ENCODE measurements at regions not wholly inside any gene's neighbourhood (a gene's known extent, or its start where the extent isn't known, plus 50 kb on each side); places are given as distances from the start of the nearest gene placed in this dataset.

DNA sequence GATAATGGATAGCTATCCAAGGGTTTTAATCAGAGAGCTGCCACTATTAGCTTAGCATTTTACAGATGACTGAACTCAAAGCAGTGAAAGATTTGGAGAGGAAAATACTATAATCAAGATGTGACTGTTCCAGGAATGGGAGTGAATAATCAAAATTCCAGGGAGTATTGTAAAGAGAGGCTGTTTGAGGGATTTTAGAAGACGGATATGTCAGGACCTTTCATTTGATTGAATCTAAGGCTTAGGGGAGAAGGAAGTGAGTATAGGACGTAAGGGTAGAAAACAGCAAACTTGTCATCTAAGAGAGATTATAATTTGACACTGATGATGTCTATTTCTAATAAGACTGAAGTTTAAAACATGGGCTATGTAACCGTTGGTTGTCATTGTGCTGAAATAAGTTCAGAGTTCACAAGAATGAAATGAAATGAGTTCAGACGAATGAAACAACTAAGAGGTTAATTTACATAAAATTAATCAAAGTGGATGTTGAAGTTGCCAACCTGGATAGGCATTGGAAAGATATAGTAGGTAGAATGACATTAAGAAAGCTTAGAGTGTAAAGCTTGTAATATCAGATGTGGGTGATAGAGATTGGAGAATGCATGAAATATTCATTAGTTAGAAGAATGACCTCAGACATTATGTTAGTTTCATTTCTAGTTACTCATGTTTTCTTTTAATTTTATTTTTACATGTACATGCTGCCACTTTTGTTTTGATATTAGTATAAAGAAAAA, 842.8 kb downstream of the SI start:
- DNase-seq (ENCODE audit: low read depth): no peak

DNA sequence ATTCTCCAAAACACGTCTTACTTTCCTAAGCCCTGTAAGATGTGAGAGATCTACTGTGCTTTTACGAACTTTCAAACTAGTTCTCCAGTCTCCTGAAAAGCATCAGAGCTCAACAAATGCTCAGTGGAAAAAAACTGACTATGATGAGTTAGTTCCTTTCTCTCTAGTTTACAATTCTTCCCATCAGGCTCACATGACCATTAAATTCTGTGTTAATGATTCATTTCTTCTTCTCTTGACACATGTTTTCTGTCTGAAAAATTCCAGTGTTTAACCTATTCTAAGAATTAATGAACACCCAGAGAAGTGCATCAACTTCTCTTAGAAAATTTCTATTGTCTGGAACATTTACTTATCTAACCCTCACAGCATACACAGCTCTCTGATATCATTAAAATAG, 844.3 kb downstream of the SI start:
- DNase-seq (ENCODE audit: low read depth): no peak

DNA sequence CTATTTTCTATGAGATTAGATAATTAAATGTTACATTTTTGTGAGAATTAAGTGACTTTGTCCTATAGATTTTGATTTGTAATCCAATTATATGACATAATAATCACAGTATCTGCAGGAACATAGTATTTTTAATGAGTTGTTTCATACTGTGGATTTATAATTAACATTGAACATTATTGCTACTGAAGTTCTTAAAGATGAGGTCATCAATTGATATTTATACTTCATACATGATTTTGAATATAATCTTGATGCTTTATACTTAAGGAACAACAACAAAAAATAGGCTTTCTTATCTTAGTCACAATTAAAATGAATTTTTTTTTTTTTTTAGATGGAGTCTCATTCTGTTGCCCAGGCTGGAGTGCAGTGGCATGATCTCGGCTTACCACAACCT, 846.6 kb downstream of the SI start:
- DNase-seq (ENCODE audit: low read depth): no peak

DNA sequence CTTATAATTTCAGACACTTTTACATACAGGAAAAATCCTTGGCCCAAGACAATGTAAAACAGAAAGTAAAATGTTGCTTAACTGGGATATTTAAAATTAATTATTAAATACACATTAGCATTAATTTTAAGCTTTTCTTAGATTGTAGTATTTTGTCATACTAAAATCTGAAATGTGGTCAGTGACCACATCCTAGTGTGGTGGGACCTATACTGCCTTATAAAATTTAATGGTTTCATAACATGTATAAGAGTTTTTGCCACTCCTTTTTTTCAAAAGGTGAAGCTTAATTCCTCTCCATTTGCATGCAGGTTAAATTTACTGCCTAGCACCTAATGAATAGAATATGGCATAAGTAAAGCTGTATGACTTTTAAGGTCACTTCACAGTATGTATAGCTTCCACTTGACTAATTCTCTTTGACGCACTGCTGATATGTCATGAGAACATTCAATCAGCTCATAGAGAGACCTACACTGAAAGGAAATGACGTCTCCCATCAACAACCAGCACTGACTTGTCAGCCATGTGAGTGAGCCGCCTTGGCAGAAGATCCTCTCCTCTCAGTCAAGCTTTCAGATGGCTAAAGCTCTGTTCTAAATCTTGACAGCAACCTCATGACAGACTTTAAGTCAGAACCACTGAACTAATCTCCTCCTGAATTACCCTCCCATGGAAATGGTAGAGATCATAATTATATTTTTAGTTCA, 847.8 kb downstream of the SI start:
- no peak for DNase-seq (ENCODE audit: low read depth)

DNA sequence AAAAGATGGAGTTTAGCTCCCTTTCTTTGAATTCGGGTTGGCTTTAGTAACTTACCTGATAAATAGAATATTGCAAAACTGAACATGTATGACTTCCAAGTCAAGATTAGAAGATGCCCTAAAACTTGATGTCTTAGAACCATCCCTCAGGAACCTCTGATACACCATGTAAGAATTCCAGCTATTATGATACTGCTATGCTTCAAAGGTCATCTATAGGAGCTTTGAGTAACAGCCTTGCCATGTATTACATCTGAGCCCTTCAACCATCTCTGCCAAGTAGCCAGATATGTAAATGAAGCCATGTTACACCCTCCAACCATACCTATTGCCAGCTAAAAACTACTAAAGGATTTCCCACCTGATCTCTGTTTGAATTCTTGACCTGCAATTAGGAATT, 854.2 kb downstream of the SI start:
- DNase-seq (ENCODE audit: low read depth): no peak

DNA sequence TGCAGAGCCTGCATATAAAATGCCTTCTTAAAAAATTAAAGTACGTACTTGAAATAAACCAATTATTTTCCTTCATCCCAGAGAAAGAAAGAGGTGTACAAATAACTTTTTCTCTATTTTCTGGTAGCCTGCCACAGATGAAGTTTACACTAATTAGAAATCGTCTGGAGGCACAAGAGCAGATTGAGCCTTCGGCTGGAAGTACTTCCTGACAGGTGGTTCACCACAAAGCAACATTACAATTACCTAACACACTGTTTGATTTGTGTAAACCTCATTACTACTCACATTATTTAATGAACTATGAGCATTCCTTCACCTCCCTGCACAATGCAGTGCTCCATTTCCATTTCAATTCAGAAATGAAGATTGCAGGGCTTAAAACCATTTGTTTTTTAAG, 856.1 kb downstream of the SI start:
- DNase-seq (ENCODE audit: low read depth): no peak

DNA sequence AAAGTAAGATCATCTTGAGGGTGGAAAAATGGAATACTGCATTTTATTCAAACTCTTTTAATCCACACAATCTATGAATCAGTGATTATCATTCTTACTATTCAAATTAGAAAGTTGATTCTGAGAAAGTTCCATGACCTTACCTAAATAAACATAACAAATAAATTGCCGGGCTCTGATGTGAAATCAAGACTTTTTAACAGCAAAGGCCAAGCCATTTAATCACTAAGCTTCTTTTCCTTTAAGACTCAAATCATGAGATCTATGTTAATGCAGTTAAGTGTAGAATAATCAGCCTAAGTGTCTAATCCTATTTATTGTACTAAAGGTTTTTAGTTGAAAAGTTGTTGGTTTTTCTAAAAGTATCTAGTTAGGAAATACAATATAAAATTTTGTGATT, 857.0 kb downstream of the SI start:
- DNase-seq (ENCODE audit: low read depth): no peak

DNA sequence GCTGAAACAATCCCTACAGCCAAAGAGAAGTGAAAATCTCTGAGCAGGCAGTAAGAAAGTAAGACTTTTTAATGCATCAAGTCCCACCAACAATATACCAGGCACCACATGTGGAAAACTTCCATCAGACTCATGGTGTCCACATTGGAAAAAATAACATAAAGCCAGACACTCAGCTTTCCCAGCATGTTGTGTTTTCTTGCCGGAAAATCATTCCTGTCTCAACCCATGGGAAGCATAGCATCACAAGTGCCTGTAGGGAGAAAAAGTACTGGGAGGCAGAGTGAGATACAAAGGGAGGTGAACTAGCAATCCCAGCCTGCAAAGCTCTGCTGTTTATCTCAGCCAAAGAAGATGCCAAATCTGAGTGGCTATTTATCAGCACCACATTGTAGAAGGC, 868.9 kb downstream of the SI start:
- no peak for DNase-seq (ENCODE audit: low read depth)

DNA sequence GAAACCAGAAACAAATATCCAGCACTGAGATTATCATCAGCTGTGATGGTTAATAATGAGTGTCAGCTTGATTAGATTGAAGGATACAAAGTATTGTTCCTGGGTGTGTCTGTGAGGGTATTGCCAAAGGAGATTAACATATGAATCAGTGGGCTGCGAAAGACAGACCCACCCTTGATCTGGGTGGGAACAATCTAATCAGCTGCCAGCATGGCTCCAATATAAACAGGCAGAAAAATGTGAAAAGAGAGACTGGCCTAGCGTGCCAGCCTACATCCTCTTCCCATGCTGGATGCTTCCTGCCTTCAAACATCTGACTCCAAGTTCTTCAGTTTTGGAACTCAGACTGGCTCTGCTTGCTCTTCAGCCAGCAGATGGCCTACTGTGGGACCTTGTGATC, 869.5 kb downstream of the SI start:
- DNase-seq (ENCODE audit: low read depth): no peak

DNA sequence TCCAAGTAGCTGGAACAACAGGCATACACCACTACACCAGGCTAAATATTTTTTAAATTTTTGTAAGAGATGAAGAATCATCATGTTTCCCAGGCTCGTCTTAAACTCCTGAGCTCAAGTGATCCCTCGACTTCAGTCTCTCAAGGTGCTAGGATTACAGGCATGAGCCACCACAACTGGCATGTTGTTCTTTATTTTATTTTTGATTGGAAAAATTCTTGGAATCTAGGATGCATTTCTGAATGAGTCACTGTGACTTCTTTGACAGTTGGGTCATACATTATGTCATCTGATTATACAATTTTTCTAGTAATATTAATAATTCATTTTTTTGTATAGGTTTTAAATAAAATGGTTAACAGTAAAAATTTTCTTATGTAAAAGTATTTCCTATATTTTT, 870.2 kb downstream of the SI start:
- DNase-seq (ENCODE audit: low read depth): no peak

DNA sequence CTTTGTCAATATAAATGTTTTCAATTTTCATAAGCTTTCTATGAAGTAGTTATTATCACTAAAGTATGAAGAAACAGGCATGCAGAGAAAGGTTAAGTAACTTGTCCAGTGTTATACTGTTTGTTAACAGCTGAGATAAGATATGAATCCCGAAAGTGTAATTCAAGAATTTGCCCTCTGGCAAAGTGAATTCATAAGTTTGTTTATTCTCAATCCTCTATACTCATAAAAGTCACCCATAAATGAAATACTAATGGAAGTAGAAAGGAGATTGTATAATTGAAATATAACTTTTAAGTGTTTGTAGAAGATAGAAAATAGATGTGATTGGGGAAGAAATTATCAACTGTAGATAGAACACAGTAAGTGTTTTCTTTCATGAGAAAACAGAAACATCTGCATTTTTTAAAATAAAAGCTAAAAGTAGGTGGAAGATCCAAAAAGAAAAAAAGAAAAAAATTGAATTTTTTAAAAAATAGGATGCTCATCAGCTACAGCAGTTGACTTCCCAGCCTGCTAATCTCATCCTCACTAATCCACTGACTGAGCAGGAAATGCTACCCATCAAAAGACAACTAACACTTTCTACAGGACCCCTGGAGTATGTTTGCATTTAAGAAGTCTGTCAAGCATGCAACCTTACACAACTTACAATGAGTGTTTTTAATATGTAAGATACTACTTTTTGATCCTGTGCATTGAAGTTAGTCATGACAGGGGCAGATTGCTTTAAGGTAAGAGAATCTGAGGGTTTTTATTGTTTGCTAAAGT, 878.1 kb downstream of the SI start:
- DNase-seq (ENCODE audit: low read depth): no peak

DNA sequence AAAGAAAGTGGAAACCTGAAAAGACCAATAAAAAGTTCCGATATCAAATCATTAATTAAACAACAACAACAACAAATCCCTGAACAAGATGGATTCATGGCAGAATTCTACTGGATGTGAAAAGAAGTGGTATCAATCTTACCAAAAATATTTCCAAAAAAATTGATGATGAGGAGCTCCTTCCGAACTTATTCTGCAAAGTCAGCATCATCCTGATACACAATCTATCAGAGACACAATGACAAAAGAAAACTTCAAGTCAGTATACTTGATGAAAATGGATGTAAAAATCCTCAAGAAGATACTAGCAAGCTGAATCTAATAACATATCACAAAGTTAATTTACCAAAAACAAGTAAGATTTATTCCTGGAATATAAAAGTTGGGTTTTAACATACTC, 881.8 kb downstream of the SI start:
- no peak for DNase-seq (ENCODE audit: low read depth)

DNA sequence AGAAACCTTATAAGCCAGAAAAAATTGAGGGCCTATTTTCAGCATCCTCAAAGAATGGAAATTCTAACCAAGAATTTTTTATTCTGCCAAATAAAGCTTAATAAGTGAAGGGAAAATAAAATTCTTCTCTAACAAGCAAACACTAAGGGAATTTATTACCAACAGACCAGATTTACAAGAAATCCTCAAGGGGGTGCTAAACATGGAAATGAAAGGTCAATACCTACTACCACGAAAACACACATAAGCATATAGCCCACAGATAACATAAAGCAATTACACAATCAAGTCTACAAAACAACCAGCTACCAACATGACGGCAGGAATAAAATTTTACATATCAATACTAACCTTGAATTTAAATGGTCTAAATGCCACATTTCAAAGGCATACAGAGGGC, 883.5 kb downstream of the SI start:
- DNase-seq (ENCODE audit: low read depth): no peak

DNA sequence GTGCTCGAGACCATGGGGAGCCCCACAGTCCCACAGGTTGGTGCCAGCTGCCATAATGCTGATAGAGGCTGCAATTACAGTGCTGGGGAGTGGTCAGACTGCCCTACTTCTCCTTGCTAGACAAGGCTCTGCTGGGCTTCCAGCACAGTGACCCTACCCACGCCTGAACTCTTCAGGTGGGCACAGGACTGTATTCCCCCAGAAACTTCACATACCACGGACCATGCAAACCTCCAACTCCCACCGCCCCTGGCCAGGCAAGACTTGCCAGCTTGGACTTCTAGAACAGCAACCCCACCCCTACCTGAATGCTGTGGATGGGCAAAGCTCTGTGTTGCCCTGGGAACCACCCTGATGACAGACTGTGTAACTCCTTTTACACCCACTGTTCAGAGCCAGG, 885.3 kb downstream of the SI start:
- no peak for DNase-seq (ENCODE audit: low read depth)

DNA sequence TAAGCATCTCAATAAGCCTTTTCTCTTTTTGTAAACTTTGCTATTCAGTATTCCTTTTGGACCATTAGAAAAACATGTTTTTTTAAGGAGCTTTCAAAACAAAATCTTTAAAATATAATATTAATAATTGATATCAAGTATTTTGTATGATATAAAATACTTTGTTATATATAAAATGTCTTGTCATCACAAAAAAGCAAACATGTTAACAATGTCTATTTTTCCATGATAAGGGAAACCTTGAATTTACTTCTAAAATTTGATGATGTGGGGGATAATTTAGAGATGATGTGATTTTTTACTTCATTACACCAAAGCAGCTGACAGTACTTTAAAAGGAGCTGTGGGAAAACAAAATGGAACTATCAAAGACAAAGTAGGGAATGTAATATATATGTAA, 887.7 kb downstream of the SI start:
- no peak for DNase-seq (ENCODE audit: low read depth)

DNA sequence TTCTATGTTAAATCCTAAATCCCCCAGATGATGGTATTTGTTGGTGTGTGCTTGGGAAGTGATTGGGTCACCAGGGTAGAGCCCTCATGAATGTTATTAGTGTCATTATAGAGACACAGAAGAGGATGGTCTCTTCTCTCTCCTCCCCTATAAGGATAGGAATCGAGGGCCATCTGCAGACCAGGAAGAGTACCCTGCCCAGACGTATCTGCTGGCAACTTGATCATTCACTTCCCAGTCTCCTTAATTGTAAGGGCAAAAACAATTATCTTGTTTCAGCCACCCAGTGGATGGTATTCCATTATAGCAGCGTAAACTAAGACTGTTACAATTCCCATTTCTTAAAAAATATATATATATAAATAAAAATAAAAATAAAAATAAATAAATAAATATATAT, 892.2 kb downstream of the SI start:
- DNase-seq (ENCODE audit: low read depth): no peak

DNA sequence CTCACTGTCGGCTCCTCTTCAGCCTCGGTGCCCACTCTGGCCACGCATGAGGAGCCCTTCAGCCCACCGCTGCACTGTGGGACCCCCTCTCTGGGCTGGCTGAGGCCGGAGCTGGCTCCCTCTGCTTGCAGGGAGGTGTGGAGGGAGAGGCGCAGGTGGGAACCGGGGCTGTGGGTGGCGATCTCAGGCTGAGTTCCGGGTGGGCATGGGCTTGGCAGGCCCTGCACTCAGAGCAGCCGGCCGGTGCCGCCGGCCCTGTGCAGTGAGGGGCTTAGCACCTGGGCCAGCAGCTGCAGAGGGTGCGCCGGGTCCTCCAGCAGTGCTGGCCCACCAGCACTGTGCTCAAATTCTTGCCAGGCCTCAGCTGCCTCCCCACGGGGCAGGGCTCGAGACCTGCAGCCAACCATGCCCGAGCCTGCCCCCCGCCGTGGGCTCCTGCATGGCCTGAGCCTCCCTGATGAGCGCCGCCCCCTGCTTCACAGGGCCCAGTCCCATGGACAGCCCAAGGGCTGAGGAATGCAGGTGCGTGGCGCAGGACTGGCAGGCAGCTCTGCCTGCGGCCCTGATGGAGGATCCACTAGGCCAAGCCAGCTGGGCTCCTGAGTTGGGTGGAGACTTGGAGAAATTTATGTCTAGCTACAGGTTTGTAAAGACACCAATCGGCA, 899.1 kb downstream of the SI start:
- no peak for DNase-seq (ENCODE audit: low read depth)

DNA sequence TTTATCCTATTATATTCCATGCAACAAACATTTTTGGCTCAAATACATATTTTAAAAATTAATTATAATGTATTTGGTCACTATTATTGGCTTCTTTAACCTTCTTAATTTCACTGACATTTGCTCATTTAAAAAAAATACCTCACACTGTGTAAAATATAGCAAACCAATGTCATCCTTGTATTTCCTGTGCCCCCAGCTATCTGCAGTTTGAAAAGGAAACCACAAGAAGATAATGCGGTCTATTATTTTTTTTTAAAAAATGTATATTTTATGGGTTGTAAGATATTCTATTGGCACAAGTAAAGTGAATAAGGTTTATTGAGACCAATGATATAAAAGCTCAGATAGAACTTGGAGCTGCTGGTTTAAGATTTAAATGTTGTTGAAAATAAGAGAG, 904.2 kb downstream of the SI start:
- no peak for DNase-seq (ENCODE audit: low read depth)

DNA sequence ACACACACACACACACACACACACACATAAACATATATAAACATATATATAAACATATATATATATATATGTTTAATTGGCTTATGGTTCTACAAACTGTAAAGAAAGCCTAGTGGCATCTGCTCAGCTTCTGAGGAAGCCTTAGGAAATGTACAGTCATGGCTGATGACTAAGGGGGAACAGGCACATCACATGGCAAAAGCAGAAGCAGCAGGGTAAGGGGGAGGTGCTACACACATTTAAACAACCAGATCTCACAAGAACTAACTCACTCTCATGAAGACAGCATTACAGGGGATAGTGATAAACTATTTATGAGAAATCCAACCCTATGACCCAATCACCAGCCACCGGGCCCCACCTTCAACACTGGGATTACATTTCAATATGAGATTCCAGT, 922.9 kb downstream of the SI start:
- no peak for DNase-seq (ENCODE audit: low read depth)

DNA sequence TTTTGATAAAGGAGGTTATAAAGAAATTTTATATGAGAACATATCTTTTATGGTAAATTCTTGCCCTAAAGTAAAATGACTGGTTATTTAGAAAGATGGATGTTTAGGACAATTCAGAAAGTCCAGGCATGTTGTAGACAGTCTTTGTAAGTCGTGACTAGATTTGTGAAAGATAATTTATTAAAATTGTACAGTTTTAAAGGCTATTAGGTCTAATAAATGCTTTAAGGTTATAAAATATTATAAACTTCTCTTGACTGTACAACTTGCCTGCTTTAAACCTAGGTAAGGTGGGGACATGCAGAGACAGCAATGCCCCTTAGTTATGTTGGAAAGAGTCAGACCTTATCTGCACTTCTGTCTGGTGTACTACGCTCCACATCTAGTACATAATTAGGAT, 933.5 kb downstream of the SI start:
- DNase-seq (ENCODE audit: low read depth): no peak

DNA sequence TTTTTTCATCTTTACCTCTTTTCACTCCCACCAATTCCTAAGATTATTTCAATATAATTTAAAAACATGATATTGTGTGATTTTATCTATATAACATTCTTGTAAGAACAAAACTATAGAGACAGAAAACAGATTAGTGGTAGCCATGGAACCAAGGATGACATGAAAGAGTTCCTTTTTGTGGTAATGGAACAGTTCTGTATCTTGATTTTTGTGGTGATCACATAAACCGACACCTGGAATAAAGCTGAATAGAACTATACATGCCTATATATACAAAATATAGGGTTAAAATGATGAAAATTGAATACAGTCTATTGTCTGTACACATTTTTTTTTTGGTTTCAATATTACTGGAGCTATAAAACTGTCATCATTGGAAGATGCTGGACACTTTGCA, 945.4 kb downstream of the SI start:
- no peak for DNase-seq (ENCODE audit: low read depth)

DNA sequence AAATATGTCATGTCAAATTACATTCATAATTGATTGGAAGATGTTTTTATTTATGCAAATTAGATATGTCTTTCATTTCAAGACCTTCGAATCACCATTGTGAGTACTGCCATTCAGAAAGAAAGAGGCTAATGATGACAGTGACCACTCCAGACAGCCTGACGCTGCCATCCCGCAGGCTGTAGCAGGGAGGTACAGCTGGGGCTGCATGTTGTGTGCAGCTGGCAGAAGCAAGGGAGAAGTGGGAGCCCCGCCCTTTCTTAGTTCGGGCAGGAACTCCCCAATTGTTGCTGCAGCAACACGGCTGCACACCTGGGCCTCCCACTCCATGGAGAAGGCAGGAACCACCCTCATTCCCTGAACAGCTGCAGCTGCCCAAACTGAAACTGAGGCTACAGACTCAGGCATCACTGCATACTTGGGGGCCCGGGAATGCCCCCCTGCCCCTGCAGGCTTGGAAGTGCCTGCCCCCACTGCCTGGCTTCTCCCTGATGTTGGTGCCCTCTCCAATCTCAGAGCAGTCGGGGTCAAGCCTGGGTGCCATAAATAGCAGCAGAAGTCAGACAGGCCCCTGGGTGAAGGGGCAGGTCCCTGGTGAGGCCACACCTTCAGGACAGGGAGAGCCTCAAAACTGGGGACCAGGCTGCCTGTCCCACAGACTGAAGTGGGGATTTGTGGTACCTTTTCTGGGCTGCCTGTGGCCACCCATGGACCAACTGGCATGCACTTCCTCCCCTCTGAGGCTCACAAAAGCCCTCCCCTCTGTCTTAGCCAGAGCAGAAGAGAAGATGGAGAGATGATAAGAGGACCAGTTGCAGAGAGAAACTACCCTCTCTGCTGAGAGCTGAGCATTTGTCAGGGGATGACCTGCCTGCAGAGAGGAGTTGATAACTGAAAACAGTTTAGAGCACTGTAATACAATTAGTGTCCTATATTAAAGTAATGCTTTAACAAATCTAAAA, 964.6 kb downstream of the SI start:
- DNase-seq (ENCODE audit: low read depth): no peak

Data from stromal cell of bone marrow (primary cell).